GM21515 (cell line): ENCODE measurements at regions not wholly inside any gene's neighbourhood (a gene's known extent, or its start where the extent isn't known, plus 50 kb on each side); places are given as distances from the start of the nearest gene placed in this dataset.

Experiments
- ATAC-seq: cut with Tn5 transposase; IDR thresholded peaks from one replicate; pipeline ENCODE4 v1.9.1; 2021; ENCODE audit not compliant: unreplicated experiment

DNA sequence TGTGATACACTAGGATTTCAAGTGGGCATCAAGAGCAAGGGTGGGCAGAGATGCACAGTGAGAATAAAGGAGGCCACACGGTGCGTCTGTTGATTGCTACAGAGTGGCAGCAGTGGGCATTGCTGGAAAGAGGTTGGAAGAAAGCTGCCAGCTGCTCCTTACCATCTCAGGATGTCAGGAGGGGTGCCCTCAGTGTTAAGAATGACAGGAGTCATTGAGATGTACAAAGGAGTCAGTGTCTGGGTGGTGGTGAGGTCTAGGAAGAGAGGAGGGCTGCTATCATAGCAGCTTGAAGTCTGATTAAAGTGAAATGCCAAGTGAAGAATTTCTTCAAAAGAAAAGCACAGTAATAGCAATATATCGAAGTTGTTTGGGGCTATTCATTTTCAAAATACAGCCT lies 992.7 kb downstream of the TTLL7 start:
- no peak for ATAC-seq

- ATAC-seq = no peak
Measured at GRCh38 chr1:83000286-83000685, 998.6 kb downstream of the TTLL7 start.

- no peak for ATAC-seq
Measured at GRCh38 chr1:82995951-82996350, 1003.0 kb downstream of the TTLL7 start.

GRCh38 chr1:82994616-82995263 lies 1004.2 kb downstream of the TTLL7 start:
- no peak for ATAC-seq

DNA sequence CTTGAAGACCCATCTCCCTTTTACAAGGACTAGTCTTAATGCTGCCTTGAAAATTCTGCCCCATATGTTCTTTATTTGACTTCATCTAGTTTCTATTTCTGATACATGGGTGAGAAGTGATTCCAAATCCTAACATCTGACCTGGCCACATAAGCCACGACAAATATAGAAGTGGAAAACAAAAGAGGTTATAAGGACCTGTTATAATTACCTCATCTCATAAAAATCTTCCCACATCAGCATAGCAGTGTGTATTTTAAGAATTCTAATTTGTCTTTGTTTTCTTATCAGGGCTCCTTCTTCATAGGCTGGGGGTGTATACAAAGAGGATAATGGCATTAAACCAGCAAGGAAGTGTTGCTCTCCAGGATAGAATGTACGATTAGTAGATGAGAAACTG lies 1007.4 kb downstream of the TTLL7 start:
- ATAC-seq = no peak

- ATAC-seq = peak; percentile 97
Measured at GRCh38 chr1:82979593-82980236, 1019.2 kb downstream of the TTLL7 start.

- no peak for ATAC-seq
Measured at GRCh38 chr1:82978461-82979324, 1020.2 kb downstream of the TTLL7 start.

DNA sequence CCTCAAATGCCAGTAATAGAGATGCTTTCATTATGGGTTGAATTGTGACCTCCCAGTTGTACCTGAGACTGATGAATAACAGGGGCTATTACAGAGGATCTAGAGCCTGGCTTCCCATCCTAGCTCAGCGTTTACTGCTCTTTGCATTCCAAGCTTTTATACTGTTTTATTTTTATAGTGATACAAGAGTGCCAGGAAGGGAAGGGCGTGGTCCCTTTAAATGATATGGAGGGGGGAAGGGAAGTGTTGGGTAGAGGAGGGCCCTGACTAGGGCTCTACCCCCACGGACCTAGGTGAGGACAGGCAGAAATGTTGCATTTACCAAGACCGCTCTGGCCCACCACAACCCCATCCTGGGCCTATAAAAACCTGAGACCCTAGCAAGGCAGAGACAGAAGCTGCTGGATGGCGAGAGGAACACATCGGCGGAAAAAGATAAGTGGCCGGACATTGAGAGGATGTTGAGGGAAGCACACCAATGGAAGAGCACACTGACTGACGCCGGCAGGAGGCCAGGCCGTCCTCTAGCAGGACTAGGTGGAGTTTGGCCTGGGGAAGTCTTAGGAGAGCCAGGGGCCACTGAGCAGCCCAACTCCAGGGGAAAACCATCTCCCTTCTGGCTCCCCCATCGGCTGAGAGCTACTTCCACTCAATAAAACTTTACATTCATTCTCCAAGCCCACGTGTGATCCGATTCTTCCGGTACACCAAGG lies 1025.9 kb downstream of the TTLL7 start:
- no peak for ATAC-seq

GRCh38 chr1:82969340-82969739 lies 1029.6 kb downstream of the TTLL7 start:
- ATAC-seq = no peak

DNA sequence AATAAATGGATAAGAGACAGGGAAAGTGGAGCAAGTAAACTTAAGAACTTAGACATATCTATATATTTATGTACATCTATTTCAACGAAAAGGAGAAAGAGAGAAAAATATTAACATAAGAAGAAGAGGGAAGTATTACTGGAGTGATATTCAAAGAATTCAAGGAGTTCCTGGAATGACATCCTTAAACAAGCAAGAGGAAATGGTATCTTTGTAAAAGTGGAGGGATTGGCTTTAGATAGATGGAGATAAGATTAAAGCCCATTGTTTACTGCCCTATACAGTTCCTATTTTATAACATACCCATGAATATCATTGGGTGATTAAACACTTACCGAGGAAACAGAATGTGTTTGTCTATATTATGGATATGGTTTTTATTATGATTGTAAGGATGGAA lies 1036.3 kb downstream of the TTLL7 start:
- ATAC-seq = no peak

DNA sequence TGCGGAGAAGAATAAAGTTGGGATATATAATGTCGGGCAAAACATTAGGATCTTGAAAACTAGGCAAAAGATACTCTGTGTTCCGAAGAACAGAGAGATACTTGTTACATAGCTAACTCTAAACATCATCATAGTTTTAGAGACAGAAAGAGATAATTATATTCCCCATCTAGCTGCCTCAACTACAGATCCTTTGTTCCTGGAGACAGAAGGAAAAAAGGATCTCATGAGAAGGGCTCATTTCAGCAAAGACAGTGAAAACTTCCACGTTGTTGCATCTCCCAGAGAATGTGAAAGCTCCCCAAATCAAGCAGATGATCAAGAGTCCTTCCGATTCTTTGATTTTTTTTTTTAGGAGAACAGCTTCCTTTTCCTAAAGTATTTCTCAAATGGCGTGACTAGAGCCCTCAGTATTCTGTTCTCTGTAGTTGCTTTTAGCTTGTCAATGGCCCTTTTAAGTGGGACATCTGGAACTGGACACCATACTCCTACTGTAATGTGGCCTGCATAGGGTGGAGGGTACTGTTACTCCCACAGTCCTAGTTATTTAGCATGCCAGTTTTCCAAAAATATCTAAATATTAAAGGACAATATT lies 1048.2 kb downstream of the TTLL7 start:
- no peak for ATAC-seq

DNA sequence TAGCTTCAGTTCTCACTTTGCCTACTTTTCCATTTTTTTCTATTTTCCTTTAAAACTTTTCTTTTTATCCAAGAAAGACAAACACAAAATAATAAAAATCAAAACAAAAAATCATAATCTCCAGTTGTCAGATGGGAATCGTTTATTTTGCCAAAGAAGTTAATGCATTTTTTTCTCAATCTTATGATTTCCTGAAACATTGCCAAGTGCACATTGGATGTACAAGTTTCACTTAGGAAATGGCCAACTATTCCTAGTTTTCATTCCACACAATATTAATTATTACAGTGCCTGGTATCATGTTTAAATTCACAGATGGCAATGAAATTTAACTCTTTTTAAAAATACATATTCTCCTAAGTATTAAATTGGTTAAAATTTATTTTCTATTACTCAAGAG lies 1050.5 kb downstream of the TTLL7 start:
- no peak for ATAC-seq

- ATAC-seq = no peak
Measured at GRCh38 chr1:82947278-82947677, 1051.7 kb downstream of the TTLL7 start.

DNA sequence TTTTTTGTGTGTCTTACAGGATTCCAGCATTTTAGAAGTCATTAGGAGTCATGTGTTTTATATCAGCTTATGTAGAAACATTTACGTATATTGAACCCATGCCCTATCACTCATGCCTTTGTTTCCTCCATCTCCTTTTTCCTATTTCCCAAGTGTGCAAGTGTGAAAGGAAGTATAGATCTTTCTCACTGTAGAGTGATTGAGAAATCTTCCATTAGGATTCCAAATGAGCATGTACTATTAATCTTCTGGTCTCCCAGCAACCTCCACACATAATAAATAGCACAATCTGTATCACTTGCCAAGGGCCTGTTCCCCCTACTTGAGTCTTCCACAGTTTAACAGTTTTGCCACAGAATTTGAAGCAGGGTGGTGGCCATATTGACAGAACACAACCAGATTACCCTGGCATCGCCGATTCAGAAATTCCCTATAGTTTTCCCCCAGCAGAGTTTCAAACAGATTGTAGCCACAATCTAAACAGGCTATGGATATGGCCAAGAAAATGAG lies 1052.8 kb downstream of the TTLL7 start:
- no peak for ATAC-seq

DNA sequence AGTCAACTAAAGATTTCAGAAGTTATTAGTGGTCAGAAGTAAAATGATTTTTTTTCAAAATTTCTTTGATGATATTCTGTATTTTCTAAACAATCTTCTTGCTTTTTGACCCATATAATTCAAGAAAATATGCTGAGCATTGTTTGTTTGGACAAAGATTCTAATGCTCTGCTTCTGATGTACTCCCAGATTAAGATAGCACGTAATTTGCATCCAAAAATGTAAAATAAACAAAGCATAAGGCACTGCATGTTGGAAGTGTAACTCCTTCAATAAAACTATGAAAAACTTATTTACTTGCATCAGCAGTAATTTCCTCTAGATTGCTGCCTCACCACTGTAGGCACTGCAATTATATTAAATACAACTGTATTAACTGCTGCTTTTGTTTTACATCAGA lies 1054.1 kb downstream of the TTLL7 start:
- ATAC-seq = no peak

DNA sequence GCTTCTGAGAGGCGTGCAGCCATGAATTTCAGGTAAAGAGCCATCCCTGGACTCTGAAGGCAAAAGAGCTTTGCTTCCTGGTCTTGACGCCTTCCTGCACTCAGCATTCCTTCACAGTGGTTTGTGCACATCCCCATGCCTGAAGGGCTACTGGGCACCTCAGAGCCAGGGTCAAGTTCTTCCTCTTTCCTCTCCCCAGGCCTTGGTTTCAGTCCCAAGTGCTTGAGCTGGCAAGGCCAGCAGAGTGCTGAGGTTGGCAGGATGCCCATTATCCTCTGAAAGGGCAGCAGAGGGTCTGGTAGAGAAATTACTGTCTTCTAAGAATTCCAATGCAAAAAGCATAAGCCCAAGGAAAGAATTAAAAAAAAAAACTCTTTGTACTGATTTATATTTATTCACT lies 1064.9 kb downstream of the TTLL7 start:
- no peak for ATAC-seq

- no peak for ATAC-seq
Measured at GRCh38 chr1:82932727-82933126, 1066.2 kb downstream of the TTLL7 start.

GRCh38 chr1:82932207-82932606 lies 1066.7 kb downstream of the TTLL7 start:
- ATAC-seq = no peak

GRCh38 chr1:82931006-82931405 lies 1067.9 kb downstream of the TTLL7 start:
- ATAC-seq = no peak

GRCh38 chr1:82927753-82928152 lies 1071.2 kb downstream of the TTLL7 start:
- no peak for ATAC-seq

GRCh38 chr1:82924666-82925065 lies 1074.3 kb downstream of the TTLL7 start:
- no peak for ATAC-seq
